ENCODE measurements at regions not wholly inside any gene's neighbourhood (a gene's known extent, or its start where the extent isn't known, plus 50 kb on each side); places are given as distances from the start of the nearest gene placed in this dataset.

- TF ChIP-seq CTCF (IDR thresholded peaks at IDR 0.05) (no peak), EZH2 (IDR thresholded peaks at IDR 0.05; ENCODE audit: borderline replicate concordance, insufficient read depth, low read depth, low read length, poor library complexity, severe bottlenecking) (no peak)
Measured at GRCh38 chr10:121290674-121291073, 307.6 kb downstream of the FGFR2 start.

Measured in B cell (primary cell).